ENCODE measurements at regions not wholly inside any gene's neighbourhood (a gene's known extent, or its start where the extent isn't known, plus 50 kb on each side); places are given as distances from the start of the nearest gene placed in this dataset.
"Not testable (repeated sequence)": the region's sequence is repeated elsewhere in the genome, so short reads cannot be mapped to it uniquely, and the experiment has no call there.

DNA sequence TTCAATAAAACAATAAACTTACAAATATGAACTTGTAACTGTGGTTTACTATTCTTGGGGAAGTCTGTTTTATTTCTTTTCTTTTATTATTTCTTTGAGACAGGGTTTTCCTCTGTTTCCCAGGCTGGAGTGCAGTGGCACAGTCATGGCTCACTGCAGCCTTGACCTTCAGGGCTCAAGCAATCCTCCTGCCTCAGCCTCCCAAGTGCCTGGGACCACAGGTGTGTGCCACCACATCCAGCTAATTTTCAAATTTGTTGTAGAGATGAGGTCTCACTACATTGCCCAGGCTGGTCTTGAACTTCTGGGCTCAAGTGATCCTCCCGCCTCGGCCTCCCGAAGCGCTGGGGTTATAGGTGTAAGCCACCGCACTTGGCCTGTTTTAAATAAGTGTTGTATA, 343.4 kb downstream of the SOX9 start:
- not testable (repeated sequence) for DNase-seq (ENCODE audit: low read depth in 2 of 2, low spot score in 1 of 2)

- no peak for DNase-seq (ENCODE audit: low read depth in 2 of 2, low spot score in 1 of 2)
These were observed 344.6 kb downstream of the SOX9 start for GRCh38 chr17:72465191-72466024.

DNA sequence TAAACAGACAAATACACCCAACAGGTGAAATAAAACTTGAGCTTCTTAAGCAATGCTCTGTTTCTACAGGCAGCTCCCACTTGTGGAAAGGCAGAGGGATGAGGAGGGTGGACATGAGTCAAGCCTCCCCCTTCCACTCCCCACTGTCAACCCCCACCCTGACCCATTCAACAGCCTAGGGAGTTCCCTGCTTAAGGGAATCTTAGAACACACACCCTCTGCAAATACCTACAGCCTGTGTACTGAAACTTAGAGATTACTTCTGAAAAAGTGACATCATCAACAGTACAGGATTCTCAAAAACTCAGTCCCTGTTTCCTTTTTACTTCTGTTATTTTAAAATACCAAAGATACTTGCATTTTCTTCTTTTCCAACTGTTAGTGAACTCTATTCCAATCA, 345.4 kb downstream of the SOX9 start:
- no peak for DNase-seq (ENCODE audit: low read depth in 2 of 2, low spot score in 1 of 2)

DNA sequence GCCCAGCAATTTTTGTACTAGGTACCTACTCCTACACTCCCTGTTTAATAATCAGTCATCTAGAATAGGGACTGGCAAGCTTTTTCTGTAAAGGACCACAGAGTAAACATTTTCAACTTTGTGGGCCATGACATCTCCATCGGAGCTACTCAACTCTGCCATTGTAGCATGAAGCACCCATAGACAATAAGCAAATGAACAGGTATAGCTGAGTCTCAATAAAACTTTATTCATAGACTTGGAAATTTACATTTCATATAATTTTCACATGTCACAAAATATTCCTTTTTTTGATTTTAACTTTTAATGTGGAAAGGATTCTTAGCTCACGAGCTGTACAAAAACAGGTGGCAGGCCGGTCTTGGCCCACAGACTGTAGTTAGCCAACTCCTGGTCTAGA, 345.8 kb downstream of the SOX9 start:
- no peak for DNase-seq (ENCODE audit: low read depth in 2 of 2, low spot score in 1 of 2)

GRCh38 chr17:72467841-72468653, 347.2 kb downstream of the SOX9 start:
- no peak for DNase-seq (ENCODE audit: low read depth in 2 of 2, low spot score in 1 of 2)

DNA sequence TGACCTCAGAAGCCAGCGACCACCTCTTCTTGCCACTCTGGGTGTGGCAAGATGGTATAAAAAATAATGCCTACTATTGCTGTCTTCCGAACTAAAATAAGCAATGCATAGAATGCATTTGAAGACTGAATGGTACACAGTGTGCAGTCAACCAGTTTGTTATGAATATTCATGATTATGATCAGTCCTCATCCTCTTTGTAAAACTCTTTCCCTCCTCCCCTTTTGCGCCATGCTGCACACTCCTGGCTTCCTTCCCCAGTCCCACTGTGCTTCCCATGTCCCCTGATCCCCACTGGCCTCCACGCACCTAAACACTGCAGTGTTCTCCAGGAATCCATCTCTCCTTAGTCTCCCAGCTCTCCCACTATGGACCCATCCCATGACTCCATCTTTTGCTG, 348.0 kb downstream of the SOX9 start:
- no peak for DNase-seq (ENCODE audit: low read depth in 2 of 2, low spot score in 1 of 2)

DNA sequence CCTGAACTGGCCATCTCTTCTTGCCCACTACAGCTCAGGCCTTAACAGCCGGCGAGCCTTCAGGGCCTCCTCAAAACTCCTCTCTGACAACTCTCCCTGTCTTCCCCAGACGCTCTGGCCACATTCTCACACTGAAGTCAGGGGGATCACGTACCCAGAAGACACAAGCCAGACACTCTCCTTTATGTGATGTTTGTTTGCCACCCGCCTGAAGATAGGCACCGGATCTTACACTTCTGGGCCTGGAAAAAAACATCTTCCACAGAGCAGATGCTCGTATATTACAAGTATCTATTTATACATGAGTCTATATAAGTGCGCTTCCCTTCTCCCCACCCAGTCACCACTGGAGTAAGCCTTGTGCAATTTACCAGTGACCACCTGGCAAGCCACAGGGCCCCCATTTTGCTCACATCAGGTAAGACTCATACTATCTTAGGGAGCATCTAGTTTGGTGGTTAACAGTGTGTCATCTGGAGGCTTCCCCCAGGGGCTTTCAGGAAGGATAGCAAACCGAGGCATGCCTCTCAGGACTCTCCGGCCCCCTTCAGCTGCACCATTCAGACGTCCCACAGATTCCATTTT, 349.4 kb downstream of the SOX9 start:
- no peak for DNase-seq (ENCODE audit: low read depth in 2 of 2, low spot score in 1 of 2)

GRCh38 chr17:72470734-72471133, 349.9 kb downstream of the SOX9 start:
- no peak for DNase-seq (ENCODE audit: low read depth in 2 of 2, low spot score in 1 of 2)

DNA sequence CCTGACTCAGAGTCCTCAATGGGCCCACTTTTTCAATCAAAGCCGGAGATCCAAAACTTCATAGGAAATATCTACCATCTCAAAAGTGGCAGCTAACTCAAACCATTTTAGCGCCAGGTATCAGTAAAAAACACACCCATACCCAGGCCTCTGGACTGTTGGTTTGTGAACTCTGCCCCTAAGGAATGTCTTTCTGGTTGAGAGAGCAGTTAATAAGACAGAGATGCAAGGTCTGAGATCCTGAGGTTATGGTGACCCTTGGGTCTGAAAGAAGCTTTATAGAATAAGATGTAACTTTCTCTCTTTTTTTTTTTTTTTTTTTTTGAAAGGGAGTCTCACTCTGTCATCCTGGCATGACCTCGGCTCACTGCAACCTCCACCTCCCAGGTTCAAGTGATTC, 350.5 kb downstream of the SOX9 start:
- no peak for DNase-seq (ENCODE audit: low read depth in 2 of 2, low spot score in 1 of 2)

GRCh38 chr17:72472106-72472505, 351.3 kb downstream of the SOX9 start:
- no peak for DNase-seq (ENCODE audit: low read depth in 2 of 2, low spot score in 1 of 2)

DNA sequence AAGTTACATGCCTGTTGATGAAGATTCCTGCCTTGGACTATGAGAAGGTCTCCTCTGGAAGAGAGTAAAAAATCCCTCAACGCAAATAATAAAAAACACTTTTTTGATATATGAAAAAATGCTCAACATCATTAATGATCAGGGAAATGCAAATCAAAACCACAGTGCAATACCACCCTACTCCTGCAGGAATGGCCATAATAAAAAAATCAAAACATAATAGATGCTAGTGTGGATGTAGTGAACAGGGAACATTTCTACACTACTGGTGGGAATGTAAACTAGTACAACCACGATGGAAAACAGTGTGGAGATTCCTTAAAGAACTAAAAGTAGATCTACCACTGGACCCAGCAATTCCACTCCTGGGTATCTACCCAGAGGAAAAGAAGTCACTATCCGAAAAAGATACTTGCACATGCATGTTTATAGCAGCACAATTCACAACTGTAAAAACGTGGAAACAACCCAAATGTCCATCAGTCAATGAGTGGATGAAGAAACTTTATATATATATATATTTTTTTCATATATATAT, 352.1 kb downstream of the SOX9 start:
- DNase-seq (ENCODE audit: low read depth in 2 of 2, low spot score in 1 of 2), result not testable (repeated sequence)

- DNase-seq (ENCODE audit: low read depth in 2 of 2, low spot score in 1 of 2), result no peak
These were observed 353.4 kb downstream of the SOX9 start for GRCh38 chr17:72474243-72474642.

- DNase-seq (ENCODE audit: low read depth in 2 of 2, low spot score in 1 of 2), result no peak
These were observed 354.1 kb downstream of the SOX9 start for GRCh38 chr17:72474719-72475477.

DNA sequence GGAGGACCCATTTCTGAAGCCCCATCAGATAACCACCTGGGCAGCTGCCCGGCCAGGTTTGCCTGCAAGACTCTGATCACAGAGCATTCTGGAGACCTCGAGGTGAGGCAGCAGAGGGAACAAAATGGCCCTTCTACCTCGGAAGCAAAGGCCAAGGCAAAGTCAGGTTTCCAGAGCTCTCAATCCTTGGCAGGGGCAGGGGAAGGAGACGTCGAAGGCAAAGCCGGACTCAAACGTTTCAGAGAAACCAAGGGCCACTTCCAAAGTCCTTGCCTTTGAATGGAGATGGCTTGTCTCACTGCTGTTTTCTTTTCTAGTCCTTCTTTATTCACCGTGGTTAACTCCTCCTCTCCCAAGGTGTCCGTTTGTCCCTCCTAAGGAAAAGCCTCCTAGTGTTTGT, 355.3 kb downstream of the SOX9 start:
- DNase-seq (ENCODE audit: low read depth in 2 of 2, low spot score in 1 of 2), result no peak

DNA sequence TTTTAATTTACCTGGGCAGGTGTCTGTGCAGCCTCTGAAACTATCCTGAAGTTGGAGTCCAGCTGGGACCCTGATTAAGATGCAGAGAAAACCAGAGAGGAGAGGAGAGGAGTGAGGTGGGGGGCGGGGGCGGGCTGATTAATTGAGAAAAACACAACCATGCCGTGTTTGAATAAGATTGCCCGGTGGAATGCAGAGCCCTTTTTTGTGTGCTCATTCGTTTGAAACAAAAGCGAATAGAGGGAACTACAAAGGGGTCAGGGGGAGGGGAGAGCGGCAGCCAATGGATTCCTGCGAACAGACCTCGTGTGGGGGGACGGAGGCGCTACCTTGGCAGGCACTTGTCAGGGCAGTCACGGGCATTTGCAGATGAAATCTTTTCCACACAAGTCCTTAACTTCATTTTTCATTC, 355.8 kb downstream of the SOX9 start:
- no peak for DNase-seq (ENCODE audit: low read depth in 2 of 2, low spot score in 1 of 2)

DNA sequence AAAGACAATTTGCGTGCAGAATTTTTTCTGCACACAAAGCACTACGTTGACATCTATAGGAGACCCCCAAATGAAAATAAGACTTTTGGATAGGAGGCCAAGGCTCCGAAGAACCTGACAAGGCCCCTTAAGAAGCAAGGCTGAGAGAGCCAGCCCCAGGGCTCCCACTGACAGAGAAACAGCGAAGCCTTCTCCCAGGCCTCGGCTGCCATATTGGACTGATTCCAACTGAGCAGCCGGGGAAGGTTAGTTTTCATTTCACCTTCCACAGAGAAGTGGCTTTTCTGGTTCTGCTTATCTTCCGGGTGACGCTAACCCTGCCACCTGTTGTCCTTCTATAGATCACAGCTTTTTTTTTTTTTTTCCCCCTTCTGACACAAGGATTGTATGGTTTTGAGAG, 356.7 kb downstream of the SOX9 start:
- no peak for DNase-seq (ENCODE audit: low read depth in 2 of 2, low spot score in 1 of 2)

DNA sequence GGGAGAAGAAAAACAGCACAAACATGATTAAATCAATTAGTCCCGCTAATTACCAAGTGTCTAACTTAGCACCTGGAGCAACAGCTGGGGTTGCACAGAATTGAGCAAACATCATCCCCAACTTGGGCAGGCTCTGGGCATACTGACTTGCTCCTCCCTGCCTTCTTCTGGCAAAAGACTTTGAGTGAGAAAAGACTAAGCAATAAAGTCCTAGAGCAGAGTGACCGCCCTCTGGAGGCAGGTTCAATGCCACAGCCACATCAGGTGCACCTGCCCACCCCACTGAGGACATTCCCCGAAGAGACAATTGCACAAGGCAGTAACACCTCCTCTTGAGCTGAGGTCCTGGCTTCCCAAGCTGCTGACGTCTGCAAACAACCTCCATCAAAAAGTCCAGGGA, 358.3 kb downstream of the SOX9 start:
- DNase-seq (ENCODE audit: low read depth in 2 of 2, low spot score in 1 of 2), result no peak

DNA sequence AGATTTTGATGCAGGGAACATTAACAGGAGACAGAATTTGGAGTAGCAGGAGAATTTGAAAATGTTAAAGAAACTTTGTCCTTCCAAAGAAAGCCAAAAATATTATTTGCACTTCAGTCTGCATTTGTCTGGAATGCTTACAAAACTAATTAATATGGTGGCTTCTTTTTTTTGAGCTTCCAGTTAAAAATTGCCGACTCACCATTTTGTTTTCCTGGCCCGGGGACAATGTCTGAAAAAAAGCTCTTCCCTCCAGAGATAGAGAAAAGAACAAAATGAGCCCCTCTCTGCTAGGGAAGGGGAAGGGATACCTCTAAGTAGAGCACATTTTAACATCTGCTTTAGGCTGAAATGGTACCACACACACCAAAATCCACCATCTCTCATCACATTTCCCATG, 360.8 kb downstream of the SOX9 start:
- no peak for DNase-seq (ENCODE audit: low read depth in 2 of 2, low spot score in 1 of 2)

GRCh38 chr17:72485596-72485995, 364.8 kb downstream of the SOX9 start:
- DNase-seq (ENCODE audit: low read depth in 2 of 2, low spot score in 1 of 2), result no peak

- DNase-seq (ENCODE audit: low read depth in 2 of 2, low spot score in 1 of 2), result no peak
These were observed 366.0 kb downstream of the SOX9 start for GRCh38 chr17:72486806-72487205.
